GM21515 (cell line): ENCODE measurements at regions not wholly inside any gene's neighbourhood (a gene's known extent, or its start where the extent isn't known, plus 50 kb on each side); places are given as distances from the start of the nearest gene placed in this dataset.
"Not testable (repeated sequence)": the region's sequence is repeated elsewhere in the genome, so short reads cannot be mapped to it uniquely, and the experiment has no call there.

Experiments
- ATAC-seq: cut with Tn5 transposase; IDR thresholded peaks from one replicate; pipeline ENCODE4 v1.9.1; 2021; ENCODE audit not compliant: unreplicated experiment

GRCh38 chr12:97711392-97711791 is 248.8 kb downstream of the RMST start:
- ATAC-seq = no peak

- ATAC-seq = no peak
Measured at GRCh38 chr12:97713270-97713669, 250.7 kb downstream of the RMST start.

- ATAC-seq = no peak
Measured at GRCh38 chr12:97714107-97714563, 251.5 kb downstream of the RMST start.

GRCh38 chr12:97716356-97716755 is 253.8 kb downstream of the RMST start:
- no peak for ATAC-seq

GRCh38 chr12:97723801-97724200 is 261.2 kb downstream of the RMST start:
- ATAC-seq = not testable (repeated sequence)

- ATAC-seq = no peak
Measured at GRCh38 chr12:97745406-97746101, 282.9 kb downstream of the RMST start.

GRCh38 chr12:97748298-97748697 is 285.7 kb downstream of the RMST start:
- no peak for ATAC-seq

GRCh38 chr12:97751704-97752103 is 289.1 kb downstream of the RMST start:
- no peak for ATAC-seq

- no peak for ATAC-seq
Measured at GRCh38 chr12:97752129-97752528, 289.5 kb downstream of the RMST start.

GRCh38 chr12:97753332-97753731 is 290.7 kb downstream of the RMST start:
- ATAC-seq = no peak

- ATAC-seq = peak; percentile 59
Measured at GRCh38 chr12:97754306-97754705, 291.7 kb downstream of the RMST start.

- ATAC-seq = no peak
Measured at GRCh38 chr12:97756066-97756666, 293.6 kb downstream of the RMST start.

GRCh38 chr12:97756741-97757140 is 294.1 kb downstream of the RMST start:
- ATAC-seq = no peak

GRCh38 chr12:97757481-97758193 is 295.0 kb downstream of the RMST start:
- ATAC-seq = no peak

- ATAC-seq = no peak
Measured at GRCh38 chr12:97758194-97758501, 295.5 kb downstream of the RMST start.

- ATAC-seq = no peak
Measured at GRCh38 chr12:97758586-97758985, 296.0 kb downstream of the RMST start.

- ATAC-seq = no peak
Measured at GRCh38 chr12:97760601-97761000, 298.0 kb downstream of the RMST start.

- no peak for ATAC-seq
Measured at GRCh38 chr12:97763113-97763512, 300.5 kb downstream of the RMST start.

GRCh38 chr12:97764700-97765099 is 302.1 kb downstream of the RMST start:
- ATAC-seq = no peak

GRCh38 chr12:97767347-97767746 is 304.7 kb downstream of the RMST start:
- ATAC-seq = no peak

GRCh38 chr12:97778111-97778510 is 315.5 kb downstream of the RMST start:
- ATAC-seq = no peak

- no peak for ATAC-seq
Measured at GRCh38 chr12:97781342-97781741, 318.7 kb downstream of the RMST start.
